ENCODE measurements at regions not wholly inside any gene's neighbourhood (a gene's known extent, or its start where the extent isn't known, plus 50 kb on each side); places are given as distances from the start of the nearest gene placed in this dataset.

DNA sequence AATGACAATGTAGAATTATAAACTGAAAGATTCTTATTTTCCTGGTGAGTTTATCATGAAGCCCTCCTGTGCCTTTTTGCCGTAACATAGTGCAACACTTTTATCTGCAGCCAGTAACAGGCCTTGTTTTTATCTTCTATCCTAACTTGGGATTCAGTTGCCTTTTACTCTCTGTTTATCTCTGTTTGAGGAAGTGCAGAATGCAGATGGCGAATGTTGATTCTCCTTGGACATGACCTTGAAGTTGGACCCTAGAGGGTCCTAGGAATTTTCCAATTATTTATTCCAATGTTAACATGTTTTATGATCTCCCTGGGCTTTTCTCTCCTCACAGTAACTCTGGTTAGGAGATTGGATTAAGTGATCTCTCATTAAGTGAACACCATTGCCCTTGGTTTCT lies 165.0 kb downstream of the FMR1NB start:
- dilution Hi-C loops (cut with MboI; ENCODE audit: extremely low pct_ligation_motif_present, low sequenced_read_pairs) = no loop called here
- CTCF ChIA-PET = no interaction called here
- TF ChIP-seq GATA2 (IDR thresholded peaks at IDR 0.05; ENCODE audit: insufficient read depth, insufficient read length, low read depth, low read length) = no peak
- no peak for TF ChIP-seq POLR2AphosphoS5 (IDR thresholded peaks at IDR 0.05; ENCODE audit: insufficient read depth, low read depth, low read length)
- TF ChIP-seq FOS (IDR thresholded peaks at IDR 0.05; ENCODE audit: borderline replicate concordance, insufficient read depth, low read length) = no peak

DNA sequence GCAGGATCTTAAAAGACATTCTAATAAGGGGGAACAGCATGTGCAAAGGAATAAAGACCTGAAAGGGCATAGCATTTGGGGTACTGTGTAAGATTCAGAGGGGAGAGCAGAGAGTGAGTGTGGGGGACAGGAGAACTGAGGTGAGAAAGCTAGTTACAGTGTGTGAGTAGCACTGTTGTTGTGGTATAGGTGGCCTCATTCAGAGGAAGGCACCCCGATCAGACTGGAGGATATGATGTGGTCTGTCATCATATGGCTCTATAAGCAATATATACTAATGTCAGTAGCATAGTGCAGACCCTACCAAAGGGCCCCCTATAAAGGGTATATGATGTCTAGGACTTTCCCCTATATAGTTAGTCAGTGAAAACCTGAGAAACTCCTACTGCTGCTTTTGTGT lies 175.8 kb downstream of the FMR1NB start:
- Histone ChIP-seq H4K20me1 (replicated peaks; ENCODE audit: control insufficient read depth, extremely low read depth, insufficient read depth, low read length) (no peaks in the 10 kb centered on the region), H3K9me3 (replicated peaks; ENCODE audit: control insufficient read depth, insufficient read depth, low read length) (no peaks in the 10 kb centered on the region), H3K9me1 (replicated peaks; ENCODE audit: control insufficient read depth, extremely low read depth, insufficient read depth, low read length) (no peaks in the 10 kb centered on the region), H3K4me2 (ENCODE audit: insufficient read depth, low read length) (no peak overlapping the region), H3K4me1 (ENCODE audit: control insufficient read depth, extremely low read depth, insufficient read depth, low read length) (no peaks in the 10 kb centered on the region), H2AFZ (ENCODE audit: low read depth, low read length) (no peak overlapping the region), H3K27me3 (ENCODE audit: control insufficient read depth in 2 of 2, insufficient read depth in 2 of 2, low read length in 2 of 2) (no peaks in the 10 kb centered on the region), H3K79me2 (ENCODE audit: control insufficient read depth, insufficient read depth, low read length) (no peaks in the 10 kb centered on the region), H3K4me3 (replicated peaks in 1 of 3; ENCODE audit: insufficient read depth in 1 of 3, low read depth in 1 of 3, low read length in 3 of 3) (no peak overlapping the region), H3K27ac (ENCODE audit: insufficient read depth, low read depth, low read length) (no peak overlapping the region), H3K9ac (replicated peaks; ENCODE audit: extremely low read depth, insufficient read depth, low read length) (no peak overlapping the region), H3K36me3 (ENCODE audit: control insufficient read depth in 2 of 2, extremely low read depth in 1 of 2, insufficient read depth in 2 of 2, low read length in 2 of 2) (no peaks in the 10 kb centered on the region)
- no peak for FAIRE-seq
- intact Hi-C loops (cut with micrococcal nuclease) = no loop called here
- dilution Hi-C loops (cut with MboI; ENCODE audit: extremely low pct_ligation_motif_present, low sequenced_read_pairs) = no loop called here
- DNase-seq (ENCODE audit: low read depth, low spot score) = no peak
- no TSS peak for BruUV-seq (replicated peaks)
- TF ChIP-seq EZH2 (IDR thresholded peaks at IDR 0.05; ENCODE audit: borderline replicate concordance, low read depth, low read length, severe bottlenecking) = no peak
- no peak for TF ChIP-seq JUN (IDR thresholded peaks at IDR 0.05; ENCODE audit: borderline replicate concordance, insufficient read depth, insufficient read length, low read depth)
- TF ChIP-seq GATA2 (IDR thresholded peaks at IDR 0.05; ENCODE audit: insufficient read depth, insufficient read length, low read depth, low read length) = no peak
- TF ChIP-seq, protein P1, sequence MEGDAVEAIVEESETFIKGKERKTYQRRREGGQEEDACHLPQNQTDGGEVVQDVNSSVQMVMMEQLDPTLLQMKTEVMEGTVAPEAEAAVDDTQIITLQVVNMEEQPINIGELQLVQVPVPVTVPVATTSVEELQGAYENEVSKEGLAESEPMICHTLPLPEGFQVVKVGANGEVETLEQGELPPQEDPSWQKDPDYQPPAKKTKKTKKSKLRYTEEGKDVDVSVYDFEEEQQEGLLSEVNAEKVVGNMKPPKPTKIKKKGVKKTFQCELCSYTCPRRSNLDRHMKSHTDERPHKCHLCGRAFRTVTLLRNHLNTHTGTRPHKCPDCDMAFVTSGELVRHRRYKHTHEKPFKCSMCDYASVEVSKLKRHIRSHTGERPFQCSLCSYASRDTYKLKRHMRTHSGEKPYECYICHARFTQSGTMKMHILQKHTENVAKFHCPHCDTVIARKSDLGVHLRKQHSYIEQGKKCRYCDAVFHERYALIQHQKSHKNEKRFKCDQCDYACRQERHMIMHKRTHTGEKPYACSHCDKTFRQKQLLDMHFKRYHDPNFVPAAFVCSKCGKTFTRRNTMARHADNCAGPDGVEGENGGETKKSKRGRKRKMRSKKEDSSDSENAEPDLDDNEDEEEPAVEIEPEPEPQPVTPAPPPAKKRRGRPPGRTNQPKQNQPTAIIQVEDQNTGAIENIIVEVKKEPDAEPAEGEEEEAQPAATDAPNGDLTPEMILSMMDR (IDR thresholded peaks at IDR 0.05; ENCODE audit: extremely low read depth in 1 of 2, insufficient read depth in 1 of 2, low read depth in 1 of 2, low read length in 2 of 2) = no peak
- TF ChIP-seq FOS (IDR thresholded peaks at IDR 0.05; ENCODE audit: borderline replicate concordance, insufficient read depth, low read length) = no peak
- no peak for TF ChIP-seq MYC (IDR thresholded peaks at IDR 0.05; ENCODE audit: low read depth, low read length)
- TF ChIP-seq POLR2A (IDR thresholded peaks at IDR 0.05; ENCODE audit: low read depth, low read length) = no peak
- TF ChIP-seq MAX (IDR thresholded peaks at IDR 0.05; ENCODE audit: insufficient read depth, insufficient read length) = no peak
- TF ChIP-seq POLR2AphosphoS5 (IDR thresholded peaks at IDR 0.05; ENCODE audit: insufficient read depth, low read depth, low read length) = no peak
- ChIA-PET CTCF (no interaction called here), POLR2A (no interaction called here)

More for the DNA sequence above, 165.0 kb downstream of the FMR1NB start:
- no peaks in the 10 kb centered on the region for H3K9me1 ChIP-seq (replicated peaks; ENCODE audit: control insufficient read depth, extremely low read depth, insufficient read depth, low read length)
- FAIRE-seq (no peak), DNase-seq (ENCODE audit: low read depth, low spot score) (no peak)
- no peaks in the 10 kb centered on the region for H3K79me2 ChIP-seq (ENCODE audit: control insufficient read depth, insufficient read depth, low read length)
- no peak overlapping the region for H3K4me2 ChIP-seq (ENCODE audit: insufficient read depth, low read length)
- BruUV-seq (replicated peaks) = no TSS peak
- no peaks in the 10 kb centered on the region for H3K27me3 ChIP-seq (ENCODE audit: control insufficient read depth in 2 of 2, insufficient read depth in 2 of 2, low read length in 2 of 2)
- H3K4me3 ChIP-seq (replicated peaks in 1 of 3; ENCODE audit: insufficient read depth in 1 of 3, low read depth in 1 of 3, low read length in 3 of 3) = no peak overlapping the region
- no peak overlapping the region for H2AFZ ChIP-seq (ENCODE audit: low read depth, low read length)
- intact Hi-C loops (cut with micrococcal nuclease) = no loop called here
- no peaks in the 10 kb centered on the region for H3K9me3 ChIP-seq (replicated peaks; ENCODE audit: control insufficient read depth, insufficient read depth, low read length)
- no peaks in the 10 kb centered on the region for H4K20me1 ChIP-seq (replicated peaks; ENCODE audit: control insufficient read depth, extremely low read depth, insufficient read depth, low read length)
- POLR2A ChIA-PET = no interaction called here
- H3K4me1 ChIP-seq (ENCODE audit: control insufficient read depth, extremely low read depth, insufficient read depth, low read length) = no peaks in the 10 kb centered on the region
- H3K27ac ChIP-seq (ENCODE audit: insufficient read depth, low read depth, low read length) = no peak overlapping the region
- no peak overlapping the region for H3K9ac ChIP-seq (replicated peaks; ENCODE audit: extremely low read depth, insufficient read depth, low read length)
- no peaks in the 10 kb centered on the region for H3K36me3 ChIP-seq (ENCODE audit: control insufficient read depth in 2 of 2, extremely low read depth in 1 of 2, insufficient read depth in 2 of 2, low read length in 2 of 2)

Measured in endothelial cell of umbilical vein (primary cell).